Transverse colon (tissue), 3 donors: ENCODE measurements at regions not wholly inside any gene's neighbourhood (a gene's known extent, or its start where the extent isn't known, plus 50 kb on each side); places are given as distances from the start of the nearest gene placed in this dataset.

Source experiments
- CTCF ChIP-seq, 5 experiments: fragments of 200-600 bp in 3 of 5; fragments of 450-650 bp in 2 of 5; sonication (generic) in 3 of 5; IDR thresholded peaks; 1 replicate in 2 of 5; 2 replicates in 3 of 5; pipeline ENCODE4 v1.5.1; 2016 to 2017; ENCODE audit warnings: antibody characterized with exemption in 5 of 5, inconsistent platforms in 3 of 5, mild to moderate bottlenecking in 2 of 5, moderate library complexity in 1 of 5
- EP300 ChIP-seq: sonication (generic); formaldehyde crosslinking; IDR thresholded peaks from one replicate; pipeline ENCODE4 v1.6.1; 2017; ENCODE audit warnings: antibody characterized with exemption, low read depth
- POLR2A ChIP-seq: fragments of 450-650 bp; IDR thresholded peaks from one replicate; pipeline ENCODE4 v1.6.1; 2016; ENCODE audit warnings: antibody characterized with exemption, mild to moderate bottlenecking, moderate library complexity

- TF ChIP-seq POLR2A (no peak), CTCF (IDR thresholded peaks at IDR 0.05) (no peak), EP300 (no peak)
These were observed 1719.7 kb upstream of the SLC10A2 start for GRCh38 chr13:104785952-104786351.
